Skin epidermis (tissue), 12 donors: ENCODE measurements at regions not wholly inside any gene's neighbourhood (a gene's known extent, or its start where the extent isn't known, plus 50 kb on each side); places are given as distances from the start of the nearest gene placed in this dataset.

ENCODE experiments used
- H3K27ac ChIP-seq, 21 experiments: fragments of 200-600 bp; sonication (generic) in 11 of 21; one replicate each; pipeline ENCODE4 v1.5.0; 2020; ENCODE audit warnings: mild to moderate bottlenecking in 3 of 21, inconsistent platforms in 2 of 21, moderate library complexity in 2 of 21
- H3K4me3 ChIP-seq, 7 experiments: fragments of 200-600 bp; sonication (generic) in 2 of 7; one replicate each; pipeline ENCODE4 v1.5.0; 2020; ENCODE audit warnings: inconsistent platforms in 2 of 7, mild to moderate bottlenecking in 2 of 7, moderate library complexity in 1 of 7

DNA sequence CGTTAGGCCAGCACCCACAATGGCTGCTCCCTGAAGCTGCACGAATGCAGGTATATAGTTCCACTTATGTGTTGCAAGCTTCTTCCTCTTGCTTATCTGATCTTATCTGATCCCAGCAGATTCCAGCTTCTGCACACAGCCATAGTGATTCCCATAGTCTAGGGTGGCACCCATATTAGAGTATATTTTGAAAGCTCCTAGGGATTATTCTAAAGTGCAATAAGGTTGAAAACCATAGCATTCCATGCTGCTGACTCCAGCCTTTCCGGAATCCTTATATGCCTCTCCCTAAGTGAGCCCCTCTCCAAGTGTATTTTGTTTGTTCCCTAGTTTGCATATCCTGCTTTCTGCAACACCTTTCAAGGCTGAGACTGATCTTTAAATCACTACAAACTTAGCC is 432.0 kb downstream of the SETD4 start:
- no peak overlapping the region for H3K4me3 ChIP-seq

GRCh38 chr21:35627462-35627861 is 432.9 kb downstream of the SETD4 start:
- Histone ChIP-seq H3K27ac (no peak overlapping the region), H3K4me3 (no peak overlapping the region)

More for the DNA sequence above, 432.0 kb downstream of the SETD4 start:
- H3K27ac ChIP-seq: no peak overlapping the region

DNA sequence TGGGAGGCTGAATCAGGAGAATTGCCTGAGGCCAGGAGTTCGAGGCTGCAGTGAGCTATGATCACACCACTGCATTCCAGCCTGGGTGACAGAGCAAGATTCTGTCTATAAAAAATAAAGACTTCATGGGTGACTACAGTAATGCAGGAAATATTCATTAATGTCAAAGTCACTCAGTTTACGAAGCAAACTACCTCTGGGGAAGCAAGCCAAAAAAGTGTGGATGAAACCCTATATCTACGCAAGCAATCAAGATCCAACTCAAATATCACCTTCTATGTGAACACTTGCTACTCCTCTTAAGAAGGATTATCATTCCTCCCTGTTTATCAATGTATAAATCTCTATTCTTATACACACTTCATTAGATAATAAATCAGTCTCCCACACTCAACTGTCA is 434.8 kb downstream of the SETD4 start:
- Histone ChIP-seq H3K27ac (no peak overlapping the region), H3K4me3 (no peak overlapping the region)

DNA sequence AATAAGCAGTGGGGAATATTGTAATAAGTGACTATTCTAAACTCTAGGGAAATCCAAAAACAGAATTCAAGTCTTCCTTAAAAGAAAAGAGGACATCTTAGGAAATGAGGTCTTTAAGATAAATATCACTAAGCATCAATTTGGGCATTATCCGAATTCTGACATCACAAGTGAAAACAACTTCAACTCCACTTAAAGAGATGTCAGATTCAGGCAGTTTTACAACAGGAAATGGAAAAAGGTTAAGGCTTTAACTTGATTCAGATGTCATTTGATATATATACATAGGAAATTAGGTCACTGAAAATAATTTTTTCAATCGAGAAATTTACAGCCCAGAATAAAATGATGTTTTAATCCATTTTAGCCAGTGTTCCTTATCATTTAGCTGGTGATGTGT is 435.4 kb downstream of the SETD4 start:
- Histone ChIP-seq H3K27ac (no peak overlapping the region), H3K4me3 (no peak overlapping the region)

DNA sequence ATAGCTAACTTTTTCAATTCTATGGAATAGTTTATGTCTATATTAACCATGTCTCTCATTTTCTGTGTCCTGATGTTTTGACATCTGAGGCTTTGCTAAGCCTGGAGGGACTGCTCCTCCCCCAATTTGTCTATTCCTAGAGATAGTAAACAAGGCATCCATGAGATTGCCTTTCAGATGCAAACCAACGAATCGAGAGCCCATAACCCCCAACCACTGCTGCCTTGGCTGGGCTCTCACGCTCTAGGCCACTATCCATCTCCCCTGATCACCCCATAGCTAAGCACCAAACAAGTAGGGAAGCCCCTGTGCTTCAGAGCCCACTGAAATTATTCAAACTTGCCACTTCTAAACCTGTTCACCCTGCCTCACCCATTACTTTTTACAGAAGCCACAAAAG is 437.7 kb downstream of the SETD4 start:
- no peak overlapping the region for H3K4me3 ChIP-seq
- H3K27ac ChIP-seq: no peak overlapping the region

DNA sequence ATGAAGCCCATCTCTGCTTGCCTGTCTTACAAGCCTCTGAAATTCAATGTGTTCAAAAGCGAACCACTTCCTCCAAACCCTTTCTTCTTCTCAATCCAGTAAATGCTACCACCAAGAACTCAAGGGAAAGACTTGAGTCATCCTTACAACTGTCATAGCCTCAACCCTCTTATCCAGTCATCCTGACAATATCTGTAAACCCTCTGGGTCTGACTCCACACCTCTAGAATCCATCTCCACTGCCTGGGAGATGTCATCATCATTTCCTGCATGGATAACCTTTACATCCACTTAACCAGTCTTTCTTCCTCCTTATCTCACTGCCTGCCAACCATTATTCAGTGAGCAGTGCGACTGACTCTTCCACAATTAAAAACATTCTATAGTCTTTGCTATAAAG is 441.1 kb downstream of the SETD4 start:
- Histone ChIP-seq H3K4me3 (no peak overlapping the region), H3K27ac (no peak overlapping the region)

- no peak overlapping the region for H3K4me3 ChIP-seq
- no peak overlapping the region for H3K27ac ChIP-seq
Observed at GRCh38 chr21:35617491-35617890, 442.8 kb downstream of the SETD4 start.

- no peak overlapping the region for H3K4me3 ChIP-seq
- peak overlapping the region in 4 of 21 experiments; percentile 2 to 38 (median 18) for H3K27ac ChIP-seq
Observed at GRCh38 chr21:35616090-35616489, 444.2 kb downstream of the SETD4 start.

- Histone ChIP-seq H3K4me3 (no peak overlapping the region), H3K27ac (peak overlapping the region in 2 of 21 experiments; percentile 7 to 24)
Observed at GRCh38 chr21:35615325-35615724, 445.0 kb downstream of the SETD4 start.

DNA sequence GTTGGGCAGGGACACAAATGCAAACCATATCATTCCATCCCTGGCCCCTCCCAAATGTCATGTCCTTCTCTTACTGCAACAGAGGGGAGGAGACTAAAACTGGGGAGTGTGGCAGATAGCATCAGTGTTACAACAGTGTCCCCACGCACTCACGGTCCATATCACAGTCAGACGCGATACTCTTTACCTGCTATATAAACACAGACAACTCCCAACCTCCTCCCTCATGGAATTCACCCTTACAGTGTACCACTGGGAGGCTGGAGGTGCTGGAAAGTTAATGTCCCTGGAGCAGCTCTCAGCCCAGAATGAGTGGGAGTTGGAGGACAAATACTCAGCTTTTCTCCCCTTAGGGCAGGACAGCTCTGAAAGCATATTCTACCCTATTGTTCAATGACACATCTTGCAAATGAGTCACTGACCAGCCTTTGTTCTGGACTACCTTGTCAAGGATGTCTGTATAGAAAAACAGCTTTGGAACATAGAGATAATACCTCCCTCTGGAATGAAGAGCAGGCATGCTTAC is 445.9 kb downstream of the SETD4 start:
- Histone ChIP-seq H3K27ac (peak overlapping the region in 2 of 21 experiments; percentile 5 to 43), H3K4me3 (no peak overlapping the region)

DNA sequence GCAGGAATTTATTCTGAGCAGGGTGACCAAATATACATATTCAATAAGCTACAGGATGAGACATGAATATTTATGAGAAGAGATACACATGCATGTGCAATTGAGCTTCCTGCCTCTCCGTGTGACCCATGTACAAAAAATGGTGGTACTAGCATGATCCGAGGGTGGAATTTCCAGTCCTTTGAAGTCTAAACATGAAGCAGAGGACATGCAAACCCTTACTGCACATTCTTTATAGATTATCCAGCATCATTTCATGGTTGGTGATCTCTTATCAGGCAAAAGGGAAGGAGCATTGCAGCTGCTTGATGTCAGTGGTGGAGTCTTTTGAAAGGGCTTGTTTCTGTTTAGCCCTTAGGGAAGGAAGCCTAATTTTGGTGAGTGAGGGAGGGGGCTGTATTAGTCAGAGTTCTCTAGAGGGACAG is 448.6 kb downstream of the SETD4 start:
- no peak overlapping the region for H3K4me3 ChIP-seq
- H3K27ac ChIP-seq: no peak overlapping the region

- Histone ChIP-seq H3K4me3 (no peak overlapping the region), H3K27ac (peak overlapping the region in 1 of 21 experiments; percentile 30)
Observed at GRCh38 chr21:35609263-35609662, 451.1 kb downstream of the SETD4 start.

DNA sequence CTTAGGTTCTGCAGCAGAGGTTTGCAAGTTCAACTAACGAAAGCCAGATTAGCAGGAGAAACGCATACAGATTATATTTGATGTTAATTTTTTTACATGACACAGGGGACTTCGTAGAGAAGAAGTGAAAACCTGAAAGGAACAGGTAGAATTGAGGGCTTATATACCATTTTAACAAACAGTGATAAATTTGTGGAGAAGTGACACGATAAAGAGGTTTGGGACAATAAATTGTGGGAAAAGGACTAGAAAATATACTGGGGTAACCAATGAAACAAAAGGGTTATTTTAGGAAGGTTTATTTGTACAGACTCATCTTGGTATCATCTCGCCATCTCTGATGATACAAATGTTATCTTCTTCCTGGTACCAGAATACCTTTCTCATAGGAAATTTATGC is 452.9 kb downstream of the SETD4 start:
- no peak overlapping the region for H3K4me3 ChIP-seq
- H3K27ac ChIP-seq: peak overlapping the region in 1 of 21 experiments; percentile 0

DNA sequence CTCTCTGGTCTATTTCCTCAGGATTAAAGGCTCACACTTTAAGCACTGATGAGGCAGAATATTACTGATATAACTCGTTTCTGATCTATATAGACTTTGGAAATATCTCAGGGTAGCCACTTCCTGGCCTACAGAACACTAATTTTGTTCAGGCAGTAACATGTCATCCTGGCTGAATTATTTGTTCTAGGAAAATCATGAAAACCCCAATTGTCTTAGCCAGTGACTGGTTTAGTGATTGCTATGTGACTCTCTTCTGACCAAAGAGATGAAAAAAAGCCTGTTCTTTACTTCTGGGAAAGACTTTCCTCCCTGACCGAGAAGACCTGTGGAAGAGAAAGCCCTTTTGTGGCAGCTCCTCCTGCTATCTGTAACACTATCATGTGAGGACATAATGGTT is 453.7 kb downstream of the SETD4 start:
- H3K4me3 ChIP-seq: no peak overlapping the region
- peak overlapping the region in 1 of 21 experiments; percentile 25 for H3K27ac ChIP-seq

DNA sequence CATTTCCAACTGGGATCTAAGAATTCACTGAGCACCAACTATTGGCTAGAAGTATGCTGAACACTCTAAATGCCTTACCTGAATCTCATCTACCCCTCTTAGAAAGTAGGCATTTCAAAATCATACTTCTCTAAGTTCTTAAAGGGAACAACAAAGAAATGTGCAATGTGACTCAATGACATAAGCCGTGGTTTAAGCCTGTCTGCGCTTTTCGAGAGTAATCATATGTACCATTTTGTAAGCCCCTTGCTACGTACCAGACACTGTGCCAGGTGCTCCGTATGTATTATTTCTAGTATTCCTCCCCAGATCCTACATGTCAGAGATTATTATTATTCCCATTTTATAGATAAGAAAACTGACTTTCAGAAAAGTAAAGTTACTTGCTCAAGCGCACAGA is 454.2 kb downstream of the SETD4 start:
- H3K27ac ChIP-seq: peak overlapping the region in 1 of 21 experiments; percentile 25
- no peak overlapping the region for H3K4me3 ChIP-seq

- H3K4me3 ChIP-seq: no peak overlapping the region
- no peak overlapping the region for H3K27ac ChIP-seq
Observed at GRCh38 chr21:35603494-35603893, 456.8 kb downstream of the SETD4 start.

GRCh38 chr21:35602811-35603362 is 457.4 kb downstream of the SETD4 start:
- Histone ChIP-seq H3K27ac (no peak overlapping the region), H3K4me3 (no peak overlapping the region)

- Histone ChIP-seq H3K27ac (no peak overlapping the region), H3K4me3 (no peak overlapping the region)
Observed at GRCh38 chr21:35601211-35601610, 459.1 kb downstream of the SETD4 start.

- no peak overlapping the region for H3K4me3 ChIP-seq
Observed at GRCh38 chr21:35599164-35599563, 461.2 kb downstream of the SETD4 start.

GRCh38 chr21:35597750-35598339 is 462.5 kb downstream of the SETD4 start:
- Histone ChIP-seq H3K27ac (no peak overlapping the region), H3K4me3 (no peak overlapping the region)

More at GRCh38 chr21:35599164-35599563, 461.2 kb downstream of the SETD4 start:
- H3K27ac ChIP-seq: no peak overlapping the region

DNA sequence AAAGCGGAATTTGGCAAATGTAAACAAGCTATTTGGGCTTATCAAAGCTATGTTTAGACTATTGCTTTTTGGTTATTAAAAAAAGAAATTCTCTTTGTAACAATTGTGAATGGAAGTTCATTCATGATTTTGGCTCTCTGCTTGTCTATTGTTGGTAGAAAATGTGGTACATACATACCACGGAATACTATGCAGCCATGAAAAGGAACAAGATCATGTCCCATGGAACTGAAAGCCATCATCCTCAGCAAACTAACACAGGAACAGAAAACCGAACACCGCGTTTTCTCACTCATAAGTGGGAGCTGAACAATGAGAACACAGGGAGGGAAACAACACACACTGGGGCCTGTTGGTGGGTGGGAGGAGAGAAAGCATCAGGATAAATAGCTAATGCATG is 465.4 kb downstream of the SETD4 start:
- H3K27ac ChIP-seq: no peak overlapping the region
- no peak overlapping the region for H3K4me3 ChIP-seq
